ENCODE measurements at regions not wholly inside any gene's neighbourhood (a gene's known extent, or its start where the extent isn't known, plus 50 kb on each side); places are given as distances from the start of the nearest gene placed in this dataset.

- Histone ChIP-seq H3K27me3 (no peaks in the 10 kb centered on the region), H3K9me3 (no peaks in the 10 kb centered on the region), H3K4me3 (no peak overlapping the region), H3K36me3 (no peaks in the 10 kb centered on the region)
- DNase-seq = no peak
Observed at GRCh38 chr17:12571606-12572005, 94.1 kb upstream of the MYOCD start.

- Histone ChIP-seq H3K4me3 (no peak overlapping the region), H3K9me3 (no peaks in the 10 kb centered on the region), H3K27me3 (no peaks in the 10 kb centered on the region), H3K36me3 (no peaks in the 10 kb centered on the region)
- no peak for DNase-seq
Observed at GRCh38 chr17:12574525-12574924, 91.2 kb upstream of the MYOCD start.

GRCh38 chr17:12575641-12576040 is 90.0 kb upstream of the MYOCD start:
- H3K27me3 ChIP-seq = no peaks in the 10 kb centered on the region
- no peaks in the 10 kb centered on the region for H3K9me3 ChIP-seq
- no peak for DNase-seq
- no peak overlapping the region for H3K4me3 ChIP-seq
- no peaks in the 10 kb centered on the region for H3K36me3 ChIP-seq

GRCh38 chr17:12579288-12579687 is 86.4 kb upstream of the MYOCD start:
- Histone ChIP-seq H3K36me3 (no peaks in the 10 kb centered on the region), H3K4me3 (no peak overlapping the region), H3K9me3 (no peaks in the 10 kb centered on the region), H3K27me3 (no peaks in the 10 kb centered on the region)
- DNase-seq = no peak

GRCh38 chr17:12580640-12581039 is 85.0 kb upstream of the MYOCD start:
- Histone ChIP-seq H3K4me3 (no peak overlapping the region), H3K9me3 (no peaks in the 10 kb centered on the region), H3K36me3 (no peaks in the 10 kb centered on the region), H3K27me3 (no peaks in the 10 kb centered on the region)
- DNase-seq = no peak

- no peak overlapping the region for H3K4me3 ChIP-seq
- no peaks in the 10 kb centered on the region for H3K9me3 ChIP-seq
- no peak for DNase-seq
- H3K36me3 ChIP-seq = no peaks in the 10 kb centered on the region
- H3K27me3 ChIP-seq = no peaks in the 10 kb centered on the region
Observed at GRCh38 chr17:12584727-12585126, 81.0 kb upstream of the MYOCD start.

- H3K9me3 ChIP-seq = no peaks in the 10 kb centered on the region
- H3K36me3 ChIP-seq = no peaks in the 10 kb centered on the region
- no peak overlapping the region for H3K4me3 ChIP-seq
- H3K27me3 ChIP-seq = no peaks in the 10 kb centered on the region
- DNase-seq = no peak
Observed at GRCh38 chr17:12588531-12588930, 77.2 kb upstream of the MYOCD start.

GRCh38 chr17:12590417-12590816 is 75.3 kb upstream of the MYOCD start:
- no peak overlapping the region for H3K4me3 ChIP-seq
- no peaks in the 10 kb centered on the region for H3K27me3 ChIP-seq
- no peaks in the 10 kb centered on the region for H3K36me3 ChIP-seq
- H3K9me3 ChIP-seq = no peaks in the 10 kb centered on the region
- DNase-seq = no peak

- no peaks in the 10 kb centered on the region for H3K27me3 ChIP-seq
- H3K36me3 ChIP-seq = no peaks in the 10 kb centered on the region
- no peak overlapping the region for H3K4me3 ChIP-seq
- DNase-seq = no peak
- no peaks in the 10 kb centered on the region for H3K9me3 ChIP-seq
Observed at GRCh38 chr17:12591021-12591735, 74.5 kb upstream of the MYOCD start.

GRCh38 chr17:12592941-12593340 is 72.7 kb upstream of the MYOCD start:
- H3K27me3 ChIP-seq = no peaks in the 10 kb centered on the region
- H3K9me3 ChIP-seq = no peaks in the 10 kb centered on the region
- no peaks in the 10 kb centered on the region for H3K36me3 ChIP-seq
- H3K4me3 ChIP-seq = no peak overlapping the region
- no peak for DNase-seq

GRCh38 chr17:12596961-12597360 is 68.7 kb upstream of the MYOCD start:
- Histone ChIP-seq H3K27me3 (no peaks in the 10 kb centered on the region), H3K4me3 (no peak overlapping the region), H3K9me3 (no peaks in the 10 kb centered on the region), H3K36me3 (no peaks in the 10 kb centered on the region)
- DNase-seq = no peak

GRCh38 chr17:12597895-12598294 is 67.8 kb upstream of the MYOCD start:
- H3K27me3 ChIP-seq = no peaks in the 10 kb centered on the region
- H3K9me3 ChIP-seq = no peaks in the 10 kb centered on the region
- H3K36me3 ChIP-seq = no peaks in the 10 kb centered on the region
- H3K4me3 ChIP-seq = no peak overlapping the region
- DNase-seq = no peak

- no peaks in the 10 kb centered on the region for H3K9me3 ChIP-seq
- no peak overlapping the region for H3K4me3 ChIP-seq
- no peaks in the 10 kb centered on the region for H3K36me3 ChIP-seq
- DNase-seq = peak; percentile 8
- H3K27me3 ChIP-seq = no peaks in the 10 kb centered on the region
Observed at GRCh38 chr17:12599186-12599920, 66.3 kb upstream of the MYOCD start.

- no peaks in the 10 kb centered on the region for H3K36me3 ChIP-seq
- H3K4me3 ChIP-seq = no peak overlapping the region
- no peaks in the 10 kb centered on the region for H3K27me3 ChIP-seq
- no peaks in the 10 kb centered on the region for H3K9me3 ChIP-seq
- no peak for DNase-seq
Observed at GRCh38 chr17:12600349-12600748, 65.3 kb upstream of the MYOCD start.

- Histone ChIP-seq H3K4me3 (no peak overlapping the region), H3K27me3 (no peaks in the 10 kb centered on the region), H3K36me3 (no peaks in the 10 kb centered on the region), H3K9me3 (no peaks in the 10 kb centered on the region)
- peak; percentile 14 for DNase-seq
Observed at GRCh38 chr17:12603566-12603965, 62.1 kb upstream of the MYOCD start.

- no peak for DNase-seq
- Histone ChIP-seq H3K9me3 (no peaks in the 10 kb centered on the region), H3K36me3 (no peaks in the 10 kb centered on the region), H3K4me3 (no peak overlapping the region), H3K27me3 (no peaks in the 10 kb centered on the region)
Observed at GRCh38 chr17:12605222-12605621, 60.5 kb upstream of the MYOCD start.

- DNase-seq = peak; percentile 71
- H3K9me3 ChIP-seq = no peaks in the 10 kb centered on the region
- no peaks in the 10 kb centered on the region for H3K27me3 ChIP-seq
- H3K4me3 ChIP-seq = no peak overlapping the region
- no peaks in the 10 kb centered on the region for H3K36me3 ChIP-seq
Observed at GRCh38 chr17:12613566-12613965, 52.1 kb upstream of the MYOCD start.

Data from MG63 (cell line).